Skeletal muscle cell (primary cell): ENCODE measurements at regions not wholly inside any gene's neighbourhood (a gene's known extent, or its start where the extent isn't known, plus 50 kb on each side); places are given as distances from the start of the nearest gene placed in this dataset.
A peak's percentile ranks its signal among the peaks of the same experiment; 100 is the strongest.
"Not testable (repeated sequence)": the region's sequence is repeated elsewhere in the genome, so short reads cannot be mapped to it uniquely, and the experiment has no call there.

ENCODE experiments used
- DNase-seq: peaks from one replicate; pipeline ENCODE4 v3.0.0-alpha.2; 2010; ENCODE audit warnings: low read depth
- H3K4me3 ChIP-seq: 2 replicates; pipeline ENCODE4 v1.5.1; 2011; ENCODE audit warnings: low read depth, mild to moderate bottlenecking, control low read depth, low read length, moderate library complexity

GRCh38 chr11:13782390-13783075, 114.1 kb downstream of the FAR1 start:
- DNase-seq, result no peak
- no peak overlapping the region for H3K4me3 ChIP-seq

- H3K4me3 ChIP-seq, result no peak overlapping the region
- DNase-seq, result no peak
These were observed 116.0 kb downstream of the FAR1 start for GRCh38 chr11:13784441-13784840.

GRCh38 chr11:13784855-13785254, 116.4 kb downstream of the FAR1 start:
- no peak overlapping the region for H3K4me3 ChIP-seq
- DNase-seq, result no peak

- DNase-seq, result no peak
- no peak overlapping the region for H3K4me3 ChIP-seq
These were observed 118.2 kb downstream of the FAR1 start for GRCh38 chr11:13786688-13787087.

GRCh38 chr11:13797616-13798015, 129.1 kb downstream of the FAR1 start:
- not testable (repeated sequence) for DNase-seq

GRCh38 chr11:13800901-13801300, 132.4 kb downstream of the FAR1 start:
- DNase-seq, result no peak
- H3K4me3 ChIP-seq, result no peak overlapping the region

More at GRCh38 chr11:13797616-13798015, 129.1 kb downstream of the FAR1 start:
- not testable (repeated sequence) for H3K4me3 ChIP-seq

- DNase-seq, result no peak
- H3K4me3 ChIP-seq, result no peak overlapping the region
These were observed 144.2 kb upstream of the SPON1 start for GRCh38 chr11:13818325-13818724.

GRCh38 chr11:13826505-13827278, 135.8 kb upstream of the SPON1 start:
- H3K4me3 ChIP-seq, result no peak overlapping the region
- DNase-seq, result no peak

GRCh38 chr11:13831696-13832095, 130.8 kb upstream of the SPON1 start:
- no peak for DNase-seq
- H3K4me3 ChIP-seq, result no peak overlapping the region

GRCh38 chr11:13834463-13834862, 128.1 kb upstream of the SPON1 start:
- no peak overlapping the region for H3K4me3 ChIP-seq
- no peak for DNase-seq

GRCh38 chr11:13836666-13837065, 125.9 kb upstream of the SPON1 start:
- H3K4me3 ChIP-seq, result no peak overlapping the region
- DNase-seq, result no peak

GRCh38 chr11:13837286-13837685, 125.2 kb upstream of the SPON1 start:
- no peak overlapping the region for H3K4me3 ChIP-seq
- peak; percentile 10 for DNase-seq

- no peak overlapping the region for H3K4me3 ChIP-seq
- DNase-seq, result no peak
These were observed 121.1 kb upstream of the SPON1 start for GRCh38 chr11:13841393-13841792.

- no peak for DNase-seq
These were observed 114.5 kb upstream of the SPON1 start for GRCh38 chr11:13848031-13848430.

GRCh38 chr11:13850231-13851005, 112.1 kb upstream of the SPON1 start:
- H3K4me3 ChIP-seq, result no peak overlapping the region
- no peak for DNase-seq

More at GRCh38 chr11:13848031-13848430, 114.5 kb upstream of the SPON1 start:
- no peak overlapping the region for H3K4me3 ChIP-seq

GRCh38 chr11:13851691-13852090, 110.8 kb upstream of the SPON1 start:
- DNase-seq, result no peak

GRCh38 chr11:13852481-13852880, 110.0 kb upstream of the SPON1 start:
- no peak overlapping the region for H3K4me3 ChIP-seq
- DNase-seq, result no peak

More at GRCh38 chr11:13851691-13852090, 110.8 kb upstream of the SPON1 start:
- no peak overlapping the region for H3K4me3 ChIP-seq

GRCh38 chr11:13857828-13858227, 104.7 kb upstream of the SPON1 start:
- no peak overlapping the region for H3K4me3 ChIP-seq
- no peak for DNase-seq

- no peak overlapping the region for H3K4me3 ChIP-seq
- DNase-seq, result no peak
These were observed 102.6 kb upstream of the SPON1 start for GRCh38 chr11:13859892-13860291.

GRCh38 chr11:13861411-13861810, 101.1 kb upstream of the SPON1 start:
- no peak overlapping the region for H3K4me3 ChIP-seq
- DNase-seq, result no peak
